ENCODE measurements at regions not wholly inside any gene's neighbourhood (a gene's known extent, or its start where the extent isn't known, plus 50 kb on each side); places are given as distances from the start of the nearest gene placed in this dataset.
"Not testable (repeated sequence)": the region's sequence is repeated elsewhere in the genome, so short reads cannot be mapped to it uniquely, and the experiment has no call there.

- DNase-seq, result no peak
- no peaks in the 10 kb centered on the region for H3K9me3 ChIP-seq
- no peaks in the 10 kb centered on the region for H3K36me3 ChIP-seq
- no peak overlapping the region for H3K27ac ChIP-seq
- H3K27me3 ChIP-seq, result no peaks in the 10 kb centered on the region
- ATAC-seq, result no peak
- TF ChIP-seq POLR2A (IDR thresholded peaks at IDR 0.05), result no peak
- no peak for TF ChIP-seq CTCF (IDR thresholded peaks at IDR 0.05 in 4 of 5, conservative IDR thresholded peaks at IDR 0.05 in 1 of 5)
- H3K4me1 ChIP-seq, result no peaks in the 10 kb centered on the region
- in situ Hi-C loops (cut with MboI; ENCODE audit: low sequenced_read_pairs in 4 of 4), result no loop called here
- H3K4me3 ChIP-seq, result no peak overlapping the region
- intact Hi-C loops (cut with DNase I; ENCODE audit: low total_unique reads), result no loop called here
These were observed 125.1 kb upstream of the TBX3 start for GRCh38 chr12:114809097-114809496.

GRCh38 chr12:114801381-114801780, 117.4 kb upstream of the TBX3 start:
- H3K27ac ChIP-seq; H3K9me3 ChIP-seq; intact Hi-C loops (cut with DNase I; ENCODE audit: low total_unique reads); H3K4me1 ChIP-seq; DNase-seq; ATAC-seq; H3K27me3 ChIP-seq; in situ Hi-C loops (cut with MboI; ENCODE audit: low sequenced_read_pairs in 4 of 4); H3K4me3 ChIP-seq; H3K36me3 ChIP-seq: not testable (repeated sequence)

- intact Hi-C loops (cut with DNase I; ENCODE audit: low total_unique reads); H3K27ac ChIP-seq; DNase-seq; H3K4me3 ChIP-seq; H3K9me3 ChIP-seq; H3K4me1 ChIP-seq; ATAC-seq; in situ Hi-C loops (cut with MboI; ENCODE audit: low sequenced_read_pairs in 4 of 4); H3K36me3 ChIP-seq; H3K27me3 ChIP-seq: not testable (repeated sequence)
These were observed 116.6 kb upstream of the TBX3 start for GRCh38 chr12:114800566-114800965.

GRCh38 chr12:114799574-114800487, 115.9 kb upstream of the TBX3 start:
- H3K27ac ChIP-seq, result no peak overlapping the region
- no peak for TF ChIP-seq POLR2A (IDR thresholded peaks at IDR 0.05)
- no peak for TF ChIP-seq CTCF (IDR thresholded peaks at IDR 0.05 in 4 of 5, conservative IDR thresholded peaks at IDR 0.05 in 1 of 5)
- H3K4me1 ChIP-seq, result no peaks in the 10 kb centered on the region
- no peaks in the 10 kb centered on the region for H3K9me3 ChIP-seq
- no peaks in the 10 kb centered on the region for H3K36me3 ChIP-seq
- in situ Hi-C loops (cut with MboI; ENCODE audit: low sequenced_read_pairs in 4 of 4) (no loop called here), intact Hi-C loops (cut with DNase I; ENCODE audit: low total_unique reads) (no loop called here)
- H3K4me3 ChIP-seq, result no peak overlapping the region
- ATAC-seq (peak; percentile 16 to 46), DNase-seq (peak in 1 of 2 donors; percentile 21)
- no peaks in the 10 kb centered on the region for H3K27me3 ChIP-seq

GRCh38 chr12:114794049-114794558, 110.1 kb upstream of the TBX3 start:
- no peak for DNase-seq
- intact Hi-C loops (cut with DNase I; ENCODE audit: low total_unique reads), result no loop called here

More at GRCh38 chr12:114794049-114794558, 110.1 kb upstream of the TBX3 start:
- no peak for TF ChIP-seq CTCF (IDR thresholded peaks at IDR 0.05 in 4 of 5, conservative IDR thresholded peaks at IDR 0.05 in 1 of 5)
- no peak for TF ChIP-seq POLR2A (IDR thresholded peaks at IDR 0.05)
- H3K4me1 ChIP-seq, result no peaks in the 10 kb centered on the region
- H3K9me3 ChIP-seq, result no peaks in the 10 kb centered on the region
- in situ Hi-C loops (cut with MboI; ENCODE audit: low sequenced_read_pairs in 4 of 4), result no loop called here
- H3K27ac ChIP-seq, result no peak overlapping the region
- H3K27me3 ChIP-seq, result no peaks in the 10 kb centered on the region
- no peak overlapping the region for H3K4me3 ChIP-seq
- no peaks in the 10 kb centered on the region for H3K36me3 ChIP-seq
- no peak for ATAC-seq

Measured in gastrocnemius medialis (tissue), 4 donors.